ENCODE measurements at regions not wholly inside any gene's neighbourhood (a gene's known extent, or its start where the extent isn't known, plus 50 kb on each side); places are given as distances from the start of the nearest gene placed in this dataset.

GRCh38 chr16:27735031-27735430 lies 185.1 kb downstream of the KATNIP start:
- 93% methylated on average over 5 of the region's 5 CpGs for WGBS (ENCODE audit: low lambda C conversion rate)
- Histone ChIP-seq H3K27me3 (ENCODE audit: control insufficient read depth in 1 of 2, insufficient read depth in 2 of 2, low read length in 2 of 2) (no peaks in the 10 kb centered on the region), H3K4me1 (ENCODE audit: insufficient read depth, low read length) (no peaks in the 10 kb centered on the region), H3K27ac (ENCODE audit: extremely low read length, insufficient read depth, low read length) (no peak overlapping the region), H3K9ac (ENCODE audit: insufficient read depth, low read depth, low read length) (no peak overlapping the region), H3K79me2 (ENCODE audit: insufficient read depth, low read length) (no peaks in the 10 kb centered on the region), H3K4me2 (ENCODE audit: low read depth, low read length) (no peak overlapping the region), H3K36me3 (replicated peaks in 1 of 2; ENCODE audit: control insufficient read depth in 1 of 2, insufficient read depth in 2 of 2, low read length in 2 of 2) (peaks cover 0 to 2% of the 10 kb centered on the region in 2 experiments; a peak in 2 of 5 replicates), H3K9me3 (ENCODE audit: low read length) (no peaks in the 10 kb centered on the region), H4K20me1 (ENCODE audit: insufficient read depth, low read length) (no peaks in the 10 kb centered on the region), H3K4me3 (replicated peaks in 1 of 3; ENCODE audit: insufficient read depth in 1 of 3, low read depth in 2 of 3, low read length in 3 of 3) (no peak overlapping the region), H2AFZ (ENCODE audit: low read length) (no peak overlapping the region)
- ATAC-seq (no peak), FAIRE-seq (no peak), DNase-seq (ENCODE audit: low spot score) (no peak)
- in situ Hi-C loops (cut with HindIII; ENCODE audit: extremely low pct_ligation_motif_present, low pct_unique_long_range_greater_than_20kb) (no loop called here), intact Hi-C loops (cut with micrococcal nuclease; ENCODE audit: unreplicated experiment) (no loop called here)
- BruUV-seq (replicated peaks): no TSS peak
- TF ChIP-seq TSC22D2 (CRISPR knock-in tag; IDR thresholded peaks at IDR 0.05; ENCODE audit: borderline replicate concordance) (no peak), HOXA5 (CRISPR knock-in tag; IDR thresholded peaks at IDR 0.05) (no peak), ARNT2 (CRISPR knock-in tag; IDR thresholded peaks at IDR 0.05; ENCODE audit: low read depth) (no peak), ZNF530 (CRISPR knock-in tag; IDR thresholded peaks at IDR 0.05; ENCODE audit: low read depth) (no peak), HNRNPL (IDR thresholded peaks at IDR 0.05; ENCODE audit: low read depth, low read length) (no peak), POGZ (CRISPR knock-in tag; IDR thresholded peaks at IDR 0.05) (no peak), SNAPC5 (CRISPR knock-in tag; IDR thresholded peaks at IDR 0.05; ENCODE audit: borderline replicate concordance) (no peak), ZNF563 (CRISPR knock-in tag; IDR thresholded peaks at IDR 0.05) (no peak)
- ChIA-PET POLR2A (no interaction called here), CTCF (ENCODE audit: low intra/inter-chr PET ratio, low total read pairs) (no interaction called here)

- H3K27me3 ChIP-seq (ENCODE audit: control insufficient read depth in 1 of 2, insufficient read depth in 2 of 2, low read length in 2 of 2): no peaks in the 10 kb centered on the region
- in situ Hi-C loops (cut with HindIII; ENCODE audit: extremely low pct_ligation_motif_present, low pct_unique_long_range_greater_than_20kb) (no loop called here), intact Hi-C loops (cut with micrococcal nuclease; ENCODE audit: unreplicated experiment) (no loop called here)
- H3K4me2 ChIP-seq (ENCODE audit: low read depth, low read length): no peak overlapping the region
- no peaks in the 10 kb centered on the region for H3K4me1 ChIP-seq (ENCODE audit: insufficient read depth, low read length)
- ChIA-PET CTCF (ENCODE audit: low intra/inter-chr PET ratio, low total read pairs) (no interaction called here), POLR2A (no interaction called here)
- H3K36me3 ChIP-seq (replicated peaks in 1 of 2; ENCODE audit: control insufficient read depth in 1 of 2, insufficient read depth in 2 of 2, low read length in 2 of 2): peaks cover 2 to 8% of the 10 kb centered on the region in 2 experiments; a peak in 2 of 5 replicates
- no peak overlapping the region for H3K9ac ChIP-seq (ENCODE audit: insufficient read depth, low read depth, low read length)
- no peaks in the 10 kb centered on the region for H3K79me2 ChIP-seq (ENCODE audit: insufficient read depth, low read length)
- no peak for DNase-seq (ENCODE audit: low spot score)
- no peak overlapping the region for H3K27ac ChIP-seq (ENCODE audit: extremely low read length, insufficient read depth, low read length)
- no peaks in the 10 kb centered on the region for H4K20me1 ChIP-seq (ENCODE audit: insufficient read depth, low read length)
- no peaks in the 10 kb centered on the region for H3K9me3 ChIP-seq (ENCODE audit: low read length)
- H2AFZ ChIP-seq (ENCODE audit: low read length): no peak overlapping the region
- 93% methylated on average over 6 of the region's 6 CpGs for WGBS (ENCODE audit: low lambda C conversion rate)
- BruUV-seq (replicated peaks): no TSS peak
- ATAC-seq: no peak
- no peak for FAIRE-seq
- H3K4me3 ChIP-seq (replicated peaks in 1 of 3; ENCODE audit: insufficient read depth in 1 of 3, low read depth in 2 of 3, low read length in 3 of 3): no peak overlapping the region
- no peak for TF ChIP-seq ZSCAN12 (CRISPR knock-in tag; IDR thresholded peaks at IDR 0.05)
- no peak for TF ChIP-seq ZNF558 (CRISPR knock-in tag; IDR thresholded peaks at IDR 0.05; ENCODE audit: borderline replicate concordance)
- no peak for TF ChIP-seq THYN1 (CRISPR knock-in tag; IDR thresholded peaks at IDR 0.05; ENCODE audit: borderline replicate concordance, low read depth)
- TF ChIP-seq IRF1 (CRISPR knock-in tag; IDR thresholded peaks at IDR 0.05; ENCODE audit: low read depth): no peak
- TF ChIP-seq HNRNPL (IDR thresholded peaks at IDR 0.05; ENCODE audit: low read depth, low read length): no peak
- TF ChIP-seq ISL2 (CRISPR knock-in tag; IDR thresholded peaks at IDR 0.05): no peak
- TF ChIP-seq ZBTB14 (CRISPR knock-in tag; IDR thresholded peaks at IDR 0.05): no peak
- TF ChIP-seq RXRA (CRISPR knock-in tag; IDR thresholded peaks at IDR 0.05): no peak
- no peak for TF ChIP-seq SMAD1 (CRISPR knock-in tag; IDR thresholded peaks at IDR 0.05; ENCODE audit: borderline replicate concordance, low read depth)
- TF ChIP-seq ZNF615 (CRISPR knock-in tag; IDR thresholded peaks at IDR 0.05; ENCODE audit: borderline replicate concordance): no peak
- no peak for TF ChIP-seq ZKSCAN5 (CRISPR knock-in tag; IDR thresholded peaks at IDR 0.05)
- no peak for TF ChIP-seq ATRX (CRISPR knock-in tag; IDR thresholded peaks at IDR 0.05; ENCODE audit: borderline replicate concordance)
- TF ChIP-seq ZNF660 (CRISPR knock-in tag; IDR thresholded peaks at IDR 0.05; ENCODE audit: borderline replicate concordance, low read depth): no peak
Observed at GRCh38 chr16:27736431-27736830, 186.5 kb downstream of the KATNIP start.

Data from HepG2 (cell line).